ENCODE measurements at regions not wholly inside any gene's neighbourhood (a gene's known extent, or its start where the extent isn't known, plus 50 kb on each side); places are given as distances from the start of the nearest gene placed in this dataset.
"Not testable (repeated sequence)": the region's sequence is repeated elsewhere in the genome, so short reads cannot be mapped to it uniquely, and the experiment has no call there.

DNA sequence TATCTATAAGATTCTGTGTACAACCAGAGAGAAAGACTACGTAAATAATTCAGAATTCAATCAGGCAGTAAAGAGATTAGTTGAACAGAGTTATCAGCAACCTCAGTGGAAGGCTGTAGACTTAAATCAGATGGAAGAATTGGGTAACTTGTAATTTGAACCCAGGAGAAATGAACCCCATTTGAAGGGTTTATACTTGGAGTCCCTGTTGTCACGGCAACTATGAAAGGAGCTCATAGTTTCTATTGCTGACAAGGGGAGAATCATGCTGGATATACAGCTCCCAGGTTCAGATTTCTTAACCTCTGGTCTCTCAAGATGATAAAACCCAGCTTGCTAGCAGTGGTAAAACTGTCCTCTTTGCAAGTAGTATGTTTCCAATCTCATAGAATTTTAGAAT is 54.4 kb upstream of the BMP4 start:
- DNase-seq = no peak

DNA sequence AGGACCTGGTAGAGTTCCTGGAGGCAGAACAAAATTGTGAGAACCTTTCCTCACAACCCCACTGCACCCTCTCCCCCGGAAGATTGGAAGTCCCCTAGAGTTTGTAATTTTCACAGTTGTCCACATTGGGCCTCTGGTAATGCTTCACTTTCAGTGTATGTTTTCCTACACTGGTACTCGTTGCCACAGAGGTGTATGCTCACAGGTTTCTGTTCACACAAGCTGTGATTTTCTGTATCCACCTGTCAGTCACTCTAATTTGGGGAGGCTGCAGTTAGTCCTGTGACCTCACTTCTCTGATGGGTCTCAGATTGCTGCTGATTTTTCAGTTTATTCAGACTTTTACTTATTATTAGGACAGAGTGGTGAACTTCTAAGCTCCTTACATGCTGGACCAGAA is 66.4 kb upstream of the BMP4 start:
- DNase-seq = no peak

DNA sequence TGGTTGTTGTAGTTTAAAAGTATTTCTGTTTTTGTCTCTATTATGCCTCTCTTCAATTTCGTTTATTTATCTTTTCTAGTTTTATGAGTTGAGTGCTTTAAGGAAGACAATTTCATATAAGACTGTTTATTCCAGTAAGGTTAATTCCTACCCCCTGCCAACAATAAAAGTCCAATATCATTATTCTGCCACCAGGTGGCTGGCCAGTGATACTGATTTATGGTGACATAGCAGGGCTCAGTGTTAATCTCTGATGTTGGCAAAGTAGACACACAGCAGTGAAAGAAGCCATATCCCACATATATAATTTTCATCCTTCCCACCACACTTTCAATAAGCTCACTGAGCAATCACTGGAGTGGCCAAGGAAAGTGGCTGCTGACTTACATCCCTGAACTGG is 69.0 kb upstream of the BMP4 start:
- no peak for DNase-seq

DNA sequence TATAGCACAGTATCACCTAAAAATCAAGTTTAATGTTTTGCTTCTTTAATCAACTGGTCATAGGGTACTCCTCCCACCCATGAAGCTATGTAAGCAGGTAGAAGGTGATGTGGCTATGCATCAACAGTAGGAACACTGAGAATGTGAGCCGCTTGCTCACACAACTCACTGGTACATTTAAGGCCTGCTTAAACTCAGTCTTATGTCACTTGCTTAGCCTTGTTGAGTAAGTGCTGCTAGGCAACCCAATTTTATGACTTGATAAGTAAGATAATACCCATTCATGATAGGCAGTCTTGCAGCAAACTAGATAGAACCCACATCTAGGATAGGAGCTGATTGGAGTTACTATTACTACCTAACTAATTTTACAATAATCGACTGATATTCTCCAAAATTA is 70.0 kb upstream of the BMP4 start:
- no peak for DNase-seq

DNA sequence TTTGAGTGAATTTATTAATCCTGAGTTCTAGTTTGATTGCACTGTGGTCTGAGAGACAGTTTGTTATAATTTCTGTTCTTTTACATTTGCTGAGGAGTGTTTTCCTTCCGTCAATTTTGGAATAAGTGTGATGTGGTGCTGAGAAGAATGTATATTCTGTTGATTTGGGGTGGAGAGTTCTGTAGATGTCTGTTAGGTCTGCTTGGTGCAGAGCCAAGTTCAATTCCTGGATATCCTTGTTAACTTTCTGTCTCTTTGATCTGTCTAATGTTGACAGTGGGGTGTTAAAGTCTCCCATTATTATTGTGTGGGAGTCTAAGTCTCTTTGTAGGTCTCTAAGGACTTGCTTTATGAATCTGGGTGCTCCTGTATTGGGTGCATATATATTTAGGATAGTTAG is 74.4 kb upstream of the BMP4 start:
- not testable (repeated sequence) for DNase-seq

DNA sequence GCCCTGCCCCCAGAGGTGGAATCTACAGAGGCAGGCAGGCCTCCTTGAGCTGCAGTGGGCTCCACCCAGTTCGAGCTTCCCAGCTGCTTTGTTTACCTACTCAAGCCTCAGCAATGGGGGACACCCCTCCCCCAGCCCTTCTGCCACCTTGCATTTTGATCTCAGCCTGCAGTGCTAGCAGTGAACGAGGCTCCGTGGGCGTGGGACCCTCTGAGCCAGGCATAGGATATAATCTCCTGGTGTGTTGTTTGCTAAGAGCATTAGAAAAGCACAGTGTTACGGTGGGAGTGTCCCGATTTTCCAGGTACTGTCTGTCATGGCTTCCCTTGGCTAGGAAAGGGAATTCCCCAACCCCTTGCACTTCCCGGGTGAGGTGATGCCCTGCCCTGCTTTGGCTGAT is 76.7 kb upstream of the BMP4 start:
- DNase-seq = not testable (repeated sequence)

DNA sequence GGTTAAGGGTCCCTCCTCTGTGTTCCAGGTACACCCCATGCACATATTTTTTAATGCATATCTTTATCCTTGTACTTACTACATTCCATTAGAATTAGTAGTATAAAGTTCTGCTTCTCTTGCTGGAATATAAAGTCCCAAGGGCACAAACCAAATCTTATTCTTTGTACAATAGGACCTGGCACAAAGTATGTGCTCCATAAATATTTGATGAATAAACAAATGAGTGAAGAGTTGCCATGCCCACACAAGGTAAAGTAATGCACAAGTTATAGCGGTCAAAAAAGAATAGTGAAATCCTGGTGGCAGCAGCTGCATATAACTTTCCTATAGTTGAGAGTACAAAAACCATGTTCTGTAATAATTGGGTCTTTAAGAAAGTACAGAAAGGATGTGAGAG is 82.1 kb upstream of the BMP4 start:
- DNase-seq = no peak

DNA sequence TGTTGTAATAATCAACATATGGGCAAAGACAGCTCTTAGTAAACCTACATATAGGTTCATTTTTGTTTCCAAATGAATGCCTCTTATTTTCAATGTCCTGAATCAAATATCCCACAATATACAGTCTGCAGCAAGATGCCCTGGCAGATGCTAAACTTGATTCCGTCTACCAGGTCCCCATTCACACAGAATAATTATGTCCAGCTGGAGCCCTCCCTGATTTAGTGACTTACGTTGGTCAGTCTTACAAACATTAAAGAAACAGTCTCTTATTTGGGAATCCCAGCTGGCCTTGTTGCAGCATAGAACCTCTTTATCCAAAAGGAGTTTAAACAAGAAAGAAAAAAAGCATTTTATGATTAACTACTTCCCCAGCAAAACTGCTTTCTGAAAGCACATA is 82.7 kb upstream of the BMP4 start:
- no peak for DNase-seq

DNA sequence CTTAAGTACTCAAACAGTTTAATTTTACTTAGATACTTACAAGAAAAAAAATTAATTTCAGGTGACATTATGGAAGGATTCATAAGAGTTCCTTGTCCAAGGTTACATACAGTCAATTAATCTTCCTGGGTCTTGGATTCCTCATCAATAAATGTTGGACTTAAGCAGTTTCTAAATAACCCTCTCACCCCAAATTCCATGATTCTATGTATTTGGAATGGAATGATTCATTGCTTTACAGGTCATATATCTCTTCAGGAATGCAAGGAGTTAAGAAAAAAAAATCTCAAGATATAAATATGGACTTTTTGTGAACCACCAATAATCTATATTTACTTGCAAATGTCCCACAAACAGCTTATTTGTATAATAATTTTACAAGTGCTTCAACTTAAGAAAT is 84.2 kb upstream of the BMP4 start:
- DNase-seq = no peak

DNA sequence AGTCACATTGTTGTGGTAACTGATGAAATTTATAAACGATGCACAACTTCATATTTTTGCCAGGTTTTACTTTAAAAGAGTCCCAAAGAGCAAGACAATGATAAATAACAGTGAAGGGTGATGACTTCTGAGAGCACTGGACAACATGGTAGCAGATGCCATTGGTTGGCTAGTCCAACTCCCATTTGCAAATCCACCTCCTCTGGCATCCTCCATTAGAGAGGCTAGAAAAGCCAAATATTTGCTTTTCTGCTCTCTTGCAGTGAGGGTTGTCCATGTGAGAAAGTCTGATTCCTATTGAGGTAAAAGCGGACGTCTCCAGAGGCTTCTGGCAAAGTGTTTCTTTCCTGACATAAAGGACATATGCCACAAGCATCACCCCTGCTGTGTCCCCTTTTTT is 89.6 kb upstream of the BMP4 start:
- no peak for DNase-seq

DNA sequence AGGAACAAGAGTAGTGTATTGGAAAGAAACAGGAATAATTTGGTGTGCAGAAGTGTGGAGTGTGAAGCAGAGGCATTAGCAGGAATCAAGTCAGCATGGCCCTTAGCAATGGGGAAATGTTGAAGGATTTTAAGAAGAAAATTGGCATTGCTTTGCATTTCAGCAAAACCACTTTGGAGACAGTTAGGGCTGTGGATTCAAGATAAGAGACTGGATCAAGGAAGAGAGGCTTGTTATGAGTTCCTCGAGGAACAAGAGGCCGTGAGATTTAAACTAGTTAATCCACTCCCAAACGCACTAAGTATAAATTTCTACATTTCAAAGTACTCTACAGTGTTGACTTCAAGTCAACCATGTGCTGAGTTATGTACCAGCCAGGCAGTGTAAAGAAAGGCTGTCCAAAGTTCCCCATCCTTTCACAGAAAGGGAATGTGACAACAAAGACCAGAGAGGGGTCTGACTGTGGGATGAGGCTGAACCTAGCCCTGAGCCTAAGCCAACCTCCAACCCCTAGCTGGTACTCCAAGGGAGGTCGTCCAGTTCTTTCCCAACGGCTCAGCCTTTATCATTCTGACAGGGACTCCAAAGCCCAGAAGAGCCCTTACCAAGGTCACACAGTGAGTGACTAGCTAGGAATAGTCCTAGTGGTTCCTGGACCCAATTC is 91.2 kb upstream of the BMP4 start:
- DNase-seq = no peak

DNA sequence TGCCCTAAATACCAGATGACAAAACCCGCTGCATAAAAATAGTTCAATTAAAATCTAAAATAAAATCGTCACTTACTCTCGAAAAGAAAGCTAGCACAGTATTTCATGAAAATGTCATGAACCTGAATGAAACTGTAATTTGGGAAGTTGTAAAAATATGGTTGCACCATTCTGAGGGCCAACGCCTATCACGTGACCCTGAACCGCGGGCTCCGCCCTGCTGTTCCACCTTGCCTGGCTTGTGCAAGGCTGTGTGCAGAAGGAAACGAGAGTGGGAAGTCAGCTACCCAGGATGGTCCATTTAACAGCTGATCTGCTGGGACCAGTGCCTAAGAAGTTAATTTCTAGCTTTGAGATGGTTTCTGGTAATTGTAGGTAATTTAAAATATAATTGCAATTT is 91.7 kb upstream of the BMP4 start:
- no peak for DNase-seq

DNA sequence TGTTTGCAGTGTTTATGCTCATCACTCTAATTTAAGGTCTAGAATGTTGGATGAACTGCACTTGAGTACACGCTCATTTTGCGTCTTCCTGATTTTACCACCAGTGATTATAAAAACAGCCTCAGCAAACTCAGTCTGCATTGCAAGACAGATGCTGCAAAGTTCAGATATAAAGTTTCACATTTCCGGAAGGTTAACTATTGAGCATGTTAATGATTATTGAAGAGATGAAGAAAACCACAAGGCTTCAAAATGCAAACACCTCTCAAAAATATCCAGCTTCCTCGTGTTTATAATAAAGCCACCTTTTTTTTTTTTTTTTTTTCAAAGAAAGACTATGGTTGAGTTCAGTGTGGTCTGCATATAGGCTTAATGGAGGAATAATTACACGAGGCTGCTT is 92.1 kb upstream of the BMP4 start:
- DNase-seq = no peak

DNA sequence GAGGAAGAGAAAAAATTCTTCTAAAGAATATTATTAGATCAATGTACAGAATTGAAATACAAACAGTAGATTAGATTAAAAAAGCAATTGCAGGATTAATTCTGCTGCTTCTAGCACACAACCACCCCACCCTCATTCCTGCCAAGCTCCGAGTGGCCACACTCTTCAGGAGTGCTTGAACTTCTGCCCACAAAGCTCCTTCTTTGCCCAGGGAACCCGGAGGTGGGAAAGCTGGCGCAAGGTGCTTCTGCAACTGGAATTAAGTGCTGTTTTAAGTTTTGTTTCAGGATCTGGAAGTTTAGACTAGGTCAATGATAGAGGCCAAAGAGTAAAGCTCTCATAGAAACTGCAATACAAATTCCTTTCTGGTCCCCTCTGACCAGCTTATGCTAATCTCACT is 94.1 kb upstream of the BMP4 start:
- DNase-seq = no peak

DNA sequence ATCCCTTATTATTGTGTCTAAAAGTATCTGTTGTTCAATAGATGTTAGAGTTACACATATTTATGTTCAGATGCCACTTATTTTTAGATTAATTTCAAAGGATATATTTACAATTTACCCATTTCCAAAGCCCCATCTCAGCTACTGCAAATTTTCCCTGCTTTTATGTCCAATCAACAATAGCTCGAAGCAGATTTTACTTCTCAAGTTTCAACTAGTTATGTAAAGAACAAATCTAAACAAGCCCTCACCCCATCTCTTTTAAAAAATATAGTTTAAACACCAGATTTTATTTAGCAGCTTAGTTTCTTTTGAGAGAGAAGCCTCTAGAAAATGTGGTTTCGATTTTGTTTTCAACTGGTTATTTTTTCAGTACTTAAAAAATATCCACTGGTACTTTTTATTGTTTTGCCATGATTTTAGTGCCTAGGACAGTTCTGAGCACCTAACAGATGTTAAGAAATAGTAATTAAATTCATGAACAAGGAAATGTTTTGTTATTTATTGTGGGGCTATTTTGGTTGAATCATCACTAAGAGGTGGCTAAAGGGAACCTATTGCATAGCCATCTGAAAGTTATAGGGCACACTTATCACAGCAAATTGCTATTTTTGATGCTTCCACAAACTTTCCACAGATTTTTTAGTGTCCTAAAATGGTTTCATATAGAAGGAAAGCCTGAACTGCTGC is 96.2 kb upstream of the BMP4 start:
- DNase-seq = no peak

DNA sequence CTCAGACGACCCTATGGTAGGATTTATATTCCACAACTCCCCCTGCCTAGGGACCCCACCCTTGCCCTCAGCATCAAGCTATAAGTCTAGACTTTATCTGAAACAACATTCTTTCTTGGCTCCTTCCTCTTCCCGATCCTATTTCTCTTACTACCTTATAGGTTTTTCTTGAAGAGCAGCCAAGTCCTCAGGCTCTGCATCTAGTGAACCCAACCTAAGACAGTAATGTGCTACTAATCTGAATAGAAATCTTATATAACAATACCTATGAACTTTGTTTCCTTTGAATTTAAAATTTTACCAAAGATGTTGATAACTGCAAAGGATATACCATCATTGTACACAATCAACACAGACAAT is 96.7 kb upstream of the BMP4 start:
- DNase-seq = no peak

DNA sequence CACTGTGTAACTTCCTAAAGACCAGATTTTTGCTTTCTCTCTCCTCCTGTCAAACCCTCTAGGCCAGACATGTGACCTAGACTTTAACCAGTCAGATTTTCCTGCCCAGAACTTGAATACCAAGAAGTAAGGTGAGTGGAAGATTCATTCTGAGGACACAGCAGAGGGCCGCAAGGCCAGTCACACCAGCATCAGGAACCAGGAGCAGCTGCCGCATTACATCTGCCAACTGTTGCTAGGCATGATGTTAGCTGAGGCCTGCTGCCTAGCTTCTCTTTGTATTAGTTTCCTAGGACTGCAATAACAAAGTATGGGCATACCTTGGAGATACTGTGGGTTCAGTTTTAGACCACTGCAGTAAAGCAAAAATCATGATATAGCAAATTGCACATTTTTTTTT is 101.9 kb upstream of the BMP4 start:
- DNase-seq = no peak

DNA sequence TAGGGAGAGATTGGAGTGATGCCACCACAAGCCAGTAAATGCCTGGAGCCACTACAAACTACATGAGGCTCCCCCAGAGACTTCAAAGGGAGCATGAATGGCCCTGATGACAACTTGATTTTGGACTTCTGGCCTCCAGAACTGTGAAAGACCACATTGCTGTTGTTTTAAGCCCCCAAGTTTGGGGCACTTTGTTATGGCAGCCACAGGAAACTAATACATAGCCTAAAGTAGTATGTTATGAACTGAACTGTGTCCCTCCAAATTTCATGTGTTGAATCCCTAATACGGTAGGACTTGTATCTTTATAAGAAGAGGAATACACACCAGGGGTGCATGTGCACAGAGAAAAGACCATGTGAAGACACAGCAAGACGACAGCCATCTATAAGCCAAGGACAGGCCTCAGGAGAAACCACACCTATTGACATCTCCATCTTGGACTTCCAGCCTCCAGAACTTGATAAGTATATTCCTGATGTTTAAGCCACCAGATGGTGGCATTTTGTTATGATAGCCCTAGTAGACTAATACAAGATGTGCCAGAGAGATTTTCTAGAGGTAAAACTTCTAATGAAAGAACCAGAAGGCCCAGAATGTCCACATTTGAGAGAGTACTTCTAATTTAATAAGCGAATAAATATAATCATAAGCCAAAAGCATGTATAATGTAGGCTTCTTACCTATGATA is 127.1 kb upstream of the BMP4 start:
- no peak for DNase-seq

DNA sequence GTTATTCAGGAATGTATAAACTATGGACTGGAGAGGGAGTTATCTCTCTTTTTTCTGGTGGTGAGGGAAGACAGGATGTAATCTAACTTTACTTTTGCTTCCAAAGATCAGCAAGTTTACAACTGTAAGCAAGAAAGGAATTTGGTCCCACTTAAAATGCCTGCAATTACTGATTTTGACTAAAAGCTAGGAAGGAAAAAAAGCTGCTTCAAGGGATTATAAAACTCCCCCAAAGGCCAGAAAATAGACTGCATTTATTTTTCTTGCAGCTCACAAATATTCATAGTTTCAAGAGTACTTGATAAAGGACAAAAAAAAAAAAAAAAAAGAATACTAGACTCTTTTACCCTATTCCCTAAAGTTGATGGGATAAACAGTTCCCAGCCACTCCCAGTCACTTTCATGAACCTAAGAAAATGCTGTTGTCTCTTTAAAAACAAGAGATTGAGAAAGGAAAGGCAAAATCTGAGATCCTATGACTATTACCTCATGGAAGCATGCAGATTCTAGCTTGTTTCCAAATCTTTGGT is 128.7 kb upstream of the BMP4 start:
- no peak for DNase-seq

DNA sequence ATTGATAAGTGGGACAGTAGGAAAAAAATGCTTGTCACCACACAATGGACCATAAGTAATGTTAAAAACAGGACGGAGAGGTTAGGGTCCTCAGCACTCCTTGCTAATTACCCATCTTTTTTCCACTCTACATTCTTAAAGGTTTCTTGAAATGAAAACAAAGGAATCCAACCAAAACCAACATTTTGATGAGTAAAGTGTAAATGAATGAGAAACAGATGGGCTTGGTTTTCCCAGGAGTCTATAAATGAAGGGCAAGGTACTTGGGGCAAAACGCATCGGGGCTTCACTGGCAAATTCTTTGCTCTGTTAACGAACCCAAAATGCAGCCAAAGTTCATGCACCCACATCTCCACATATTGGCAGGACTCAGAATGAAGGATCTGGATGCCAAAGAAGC is 129.2 kb upstream of the BMP4 start:
- no peak for DNase-seq

DNA sequence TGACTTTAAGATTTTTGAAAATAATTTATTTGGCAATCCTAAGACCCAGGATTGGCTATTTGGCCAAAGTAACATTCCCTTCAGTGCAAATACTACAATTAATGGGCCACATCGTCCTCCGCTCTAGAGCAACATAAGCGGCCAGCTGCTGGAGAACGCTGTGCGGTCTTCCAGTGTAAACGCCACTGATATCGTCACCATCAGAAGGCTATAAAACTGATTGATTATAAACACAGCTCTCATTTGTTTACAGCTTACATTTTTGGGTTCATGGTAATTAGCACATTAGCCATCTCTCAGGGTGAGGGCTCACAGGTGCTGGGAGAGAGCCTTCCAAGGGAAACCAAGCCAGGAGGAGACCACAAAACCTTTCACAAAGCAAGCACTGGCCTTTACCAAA is 130.1 kb upstream of the BMP4 start:
- no peak for DNase-seq

DNA sequence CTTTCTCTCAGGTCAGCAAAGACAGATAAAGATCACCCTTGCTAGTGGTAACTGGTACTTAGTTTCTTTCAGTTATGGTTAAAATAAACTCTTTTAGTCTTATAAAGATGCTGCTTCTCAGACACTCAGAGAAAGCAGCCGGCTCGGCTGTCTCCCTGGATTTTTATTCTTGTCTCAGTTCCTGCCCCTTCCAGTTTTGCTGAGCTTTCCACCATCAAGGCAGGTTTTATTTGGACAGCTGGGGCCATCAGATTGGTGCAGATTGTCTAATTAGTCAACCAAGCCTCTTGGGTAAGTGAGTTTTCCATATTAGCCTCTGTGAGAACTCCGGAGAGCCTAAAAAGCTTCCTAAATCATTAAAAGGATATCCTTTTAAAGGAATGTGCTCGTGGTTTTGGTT is 130.8 kb upstream of the BMP4 start:
- no peak for DNase-seq

DNA sequence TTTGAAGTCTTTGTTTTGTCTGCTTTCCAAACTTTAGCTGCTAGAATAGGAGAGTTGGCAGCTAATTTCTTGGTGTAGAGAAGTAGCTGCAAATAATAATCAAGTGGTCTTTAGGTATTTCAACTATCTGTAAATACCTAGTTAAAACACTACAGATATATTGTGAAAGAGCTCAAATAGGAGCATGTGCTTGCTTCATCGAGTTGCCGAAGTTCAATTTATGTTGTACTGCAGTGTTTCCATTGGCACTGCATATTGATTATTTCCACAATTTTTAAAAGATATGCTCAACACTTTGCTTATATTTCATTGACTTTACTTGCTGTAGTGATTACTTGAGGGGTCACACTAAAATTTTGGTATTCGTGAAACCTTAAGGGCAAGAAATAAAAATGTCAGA is 131.6 kb upstream of the BMP4 start:
- no peak for DNase-seq
